Mammary epithelial cell (primary cell): ENCODE measurements at regions not wholly inside any gene's neighbourhood (a gene's known extent, or its start where the extent isn't known, plus 50 kb on each side); places are given as distances from the start of the nearest gene placed in this dataset.

Experiments used
- EZH2 ChIP-seq: IDR thresholded peaks from 2 replicates; pipeline ENCODE4 v1.6.1; 2012; ENCODE audit warnings: low read length, inconsistent platforms, borderline replicate concordance
- TF ChIP-seq, protein P1 (sequence below), 2 donors: IDR thresholded peaks in 1 of 2; conservative IDR thresholded peaks in 1 of 2; 2 replicates each; pipeline ENCODE4 v1.5.1; 2011 to 2012; ENCODE audit warnings: inconsistent platforms in 2 of 2, low read length in 2 of 2, mild to moderate bottlenecking in 2 of 2, control low read depth in 1 of 2, low read depth in 1 of 2; ENCODE audit not compliant: insufficient read depth in 1 of 2; ENCODE audit errors: extremely low read depth in 1 of 2

DNA sequence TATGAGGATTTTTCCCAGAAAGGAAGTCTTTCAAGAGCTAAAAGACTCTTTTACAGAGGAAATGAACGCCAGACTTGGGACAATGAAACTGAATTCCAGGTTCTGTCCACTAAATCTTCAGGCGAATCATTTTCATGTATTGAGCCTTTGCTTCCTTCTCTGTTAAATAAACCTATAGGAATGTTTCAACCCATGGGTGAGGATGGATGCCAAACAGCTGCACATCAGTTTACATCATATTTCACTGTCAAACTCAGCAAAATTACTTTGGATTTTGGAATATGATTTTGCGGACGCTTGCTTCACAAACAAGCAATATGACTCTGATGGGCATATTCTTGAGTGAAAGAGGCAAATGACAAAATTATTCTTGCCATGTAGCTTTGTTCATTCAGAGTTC, 256.1 kb upstream of the ZNF521 start:
- TF ChIP-seq, protein P1, sequence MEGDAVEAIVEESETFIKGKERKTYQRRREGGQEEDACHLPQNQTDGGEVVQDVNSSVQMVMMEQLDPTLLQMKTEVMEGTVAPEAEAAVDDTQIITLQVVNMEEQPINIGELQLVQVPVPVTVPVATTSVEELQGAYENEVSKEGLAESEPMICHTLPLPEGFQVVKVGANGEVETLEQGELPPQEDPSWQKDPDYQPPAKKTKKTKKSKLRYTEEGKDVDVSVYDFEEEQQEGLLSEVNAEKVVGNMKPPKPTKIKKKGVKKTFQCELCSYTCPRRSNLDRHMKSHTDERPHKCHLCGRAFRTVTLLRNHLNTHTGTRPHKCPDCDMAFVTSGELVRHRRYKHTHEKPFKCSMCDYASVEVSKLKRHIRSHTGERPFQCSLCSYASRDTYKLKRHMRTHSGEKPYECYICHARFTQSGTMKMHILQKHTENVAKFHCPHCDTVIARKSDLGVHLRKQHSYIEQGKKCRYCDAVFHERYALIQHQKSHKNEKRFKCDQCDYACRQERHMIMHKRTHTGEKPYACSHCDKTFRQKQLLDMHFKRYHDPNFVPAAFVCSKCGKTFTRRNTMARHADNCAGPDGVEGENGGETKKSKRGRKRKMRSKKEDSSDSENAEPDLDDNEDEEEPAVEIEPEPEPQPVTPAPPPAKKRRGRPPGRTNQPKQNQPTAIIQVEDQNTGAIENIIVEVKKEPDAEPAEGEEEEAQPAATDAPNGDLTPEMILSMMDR (conservative IDR thresholded peaks at IDR 0.05 in 1 of 2, IDR thresholded peaks at IDR 0.05 in 1 of 2; ENCODE audit: extremely low read depth in 1 of 2, insufficient read depth in 1 of 2, low read depth in 1 of 2, low read length in 2 of 2) = no peak
- TF ChIP-seq EZH2 = no peak
